Spleen (tissue), 7 donors: ENCODE measurements at regions not wholly inside any gene's neighbourhood (a gene's known extent, or its start where the extent isn't known, plus 50 kb on each side); places are given as distances from the start of the nearest gene placed in this dataset.

Source experiments
- CTCF ChIP-seq, 11 experiments: fragments of 200-600 bp in 7 of 11; fragments of 450-650 bp in 4 of 11; sonication (generic) in 4 of 11; IDR thresholded peaks in 8 of 11; conservative IDR thresholded peaks in 3 of 11; 1 replicate in 7 of 11; 2 replicates in 4 of 11; pipeline versions ENCODE4 v1.4.0 to v1.8.0; 2016 to 2021; ENCODE audit warnings: antibody characterized with exemption in 11 of 11, inconsistent platforms in 4 of 11, mild to moderate bottlenecking in 1 of 11
- POLR2A ChIP-seq, 3 donors: fragments of 450-650 bp; IDR thresholded peaks; one replicate each; pipeline ENCODE4 v1.5.1; 2017; ENCODE audit warnings: antibody characterized with exemption in 3 of 3, mild to moderate bottlenecking in 1 of 3
- POLR2AphosphoS5 ChIP-seq, 3 donors: sonication (generic); formaldehyde crosslinking; IDR thresholded peaks; one replicate each; pipeline ENCODE4 v1.5.1; 2017; ENCODE audit warnings: antibody characterized with exemption in 3 of 3
- donor health status: DM: no; HTN: no; CAD: no; lungs with moderate emphysema.
- donor health status: DM: no; HTN: no; CAD: no.
- donor health status: DM: no; HTN: no; CAD: no.

GRCh38 chr13:63396746-63397145, 1981.1 kb upstream of the PCDH20 start:
- TF ChIP-seq CTCF (IDR thresholded peaks at IDR 0.05 in 8 of 11, conservative IDR thresholded peaks at IDR 0.05 in 3 of 11): no peak
- no peak for TF ChIP-seq POLR2A (IDR thresholded peaks at IDR 0.05)
- no peak for TF ChIP-seq POLR2AphosphoS5 (IDR thresholded peaks at IDR 0.05)
